ENCODE measurements at regions not wholly inside any gene's neighbourhood (a gene's known extent, or its start where the extent isn't known, plus 50 kb on each side); places are given as distances from the start of the nearest gene placed in this dataset.

DNA sequence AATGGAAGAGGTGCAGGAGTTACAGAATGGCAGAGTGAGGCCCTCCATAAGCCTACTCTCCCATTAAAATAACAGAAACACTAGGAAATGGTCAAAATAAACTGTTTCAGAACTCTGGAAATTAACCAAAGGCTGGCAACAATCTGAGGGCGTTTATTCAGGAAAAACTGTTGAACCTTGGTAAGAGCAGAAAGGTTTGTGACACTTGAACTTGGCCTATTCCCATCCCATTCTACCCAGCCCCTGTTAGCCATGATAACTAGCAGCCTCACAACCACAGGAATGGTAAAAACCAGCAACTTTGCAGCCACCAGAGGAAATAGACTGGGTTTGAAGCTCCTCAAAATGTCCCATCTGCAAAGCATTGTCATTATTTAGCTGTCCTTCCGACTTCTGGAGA is 256.8 kb downstream of the RHOU start:
- no peak for TF ChIP-seq CTCF (IDR thresholded peaks at IDR 0.05; ENCODE audit: poor library complexity)
- no peak for TF ChIP-seq EZH2 (IDR thresholded peaks at IDR 0.05; ENCODE audit: borderline replicate concordance)

Measured in hepatocyte (in vitro differentiated cells).